HT-29 (cell line): ENCODE measurements at regions not wholly inside any gene's neighbourhood (a gene's known extent, or its start where the extent isn't known, plus 50 kb on each side); places are given as distances from the start of the nearest gene placed in this dataset.
"Not testable (repeated sequence)": the region's sequence is repeated elsewhere in the genome, so short reads cannot be mapped to it uniquely, and the experiment has no call there.

Experiments used
- DNase-seq: peaks from one replicate; pipeline ENCODE4 v3.0.0-alpha.2; 2015; ENCODE audit warnings: low spot score

DNA sequence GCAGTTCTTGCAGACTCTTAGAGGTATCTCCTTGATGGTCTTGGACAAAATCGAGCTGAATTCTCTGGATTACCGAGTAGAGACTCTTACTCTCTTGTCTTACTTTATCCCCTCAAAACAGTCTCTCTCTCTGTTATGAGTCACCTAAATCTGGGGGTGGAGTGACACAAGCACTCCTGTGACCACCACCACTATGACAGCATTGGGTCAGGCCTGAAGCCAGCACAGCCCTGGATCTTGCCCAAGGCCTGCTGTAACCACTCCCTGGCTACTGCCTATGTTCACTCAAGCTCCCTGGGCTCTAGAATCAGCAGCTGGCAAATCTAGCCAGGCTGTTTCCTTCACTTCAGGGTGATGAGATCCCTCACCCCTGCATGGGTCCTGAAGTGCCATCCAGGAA, 662.5 kb downstream of the LUZP2 start:
- DNase-seq = no peak

GRCh38 chr11:25163421-25163820, 666.6 kb downstream of the LUZP2 start:
- DNase-seq = no peak

DNA sequence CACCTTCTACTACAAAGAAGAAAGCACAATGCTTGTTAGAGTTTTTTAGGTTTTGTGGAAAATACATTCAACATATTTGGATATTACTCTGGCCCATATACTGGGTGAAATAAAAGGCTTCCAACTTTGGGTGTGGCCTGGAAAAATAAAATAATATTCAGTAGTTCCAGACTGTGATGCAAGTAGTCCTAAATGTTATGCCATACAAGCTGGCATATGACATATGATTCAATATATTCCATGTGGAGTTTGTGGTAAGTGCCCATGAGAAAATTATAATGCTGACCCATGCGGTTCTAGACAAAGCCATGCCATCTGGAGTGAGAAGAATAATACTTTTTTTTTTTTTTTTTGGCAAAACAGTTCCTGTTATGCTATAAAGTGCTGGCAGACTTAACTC, 683.3 kb downstream of the LUZP2 start:
- DNase-seq = no peak

- DNase-seq = no peak
These were observed 686.6 kb downstream of the LUZP2 start for GRCh38 chr11:25183411-25183810.

DNA sequence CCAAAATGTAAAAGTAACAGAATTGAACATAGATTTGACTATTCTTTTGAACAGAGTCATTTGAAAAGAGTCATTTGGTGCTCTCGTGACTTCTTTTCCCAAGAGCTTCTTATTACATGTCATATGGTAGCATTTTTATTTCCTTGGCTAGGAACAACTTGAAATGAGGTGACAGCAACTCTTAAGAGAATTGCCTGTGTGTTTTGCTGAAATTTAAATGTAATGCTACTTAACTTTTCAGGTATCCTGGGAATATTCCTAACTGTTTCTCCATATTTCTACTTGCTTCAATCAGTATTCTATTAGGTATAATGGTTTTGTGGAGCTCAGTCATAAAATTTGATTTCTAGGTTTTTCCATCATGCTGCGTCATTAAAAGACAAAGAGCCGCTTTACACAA, 700.7 kb downstream of the LUZP2 start:
- DNase-seq = no peak

GRCh38 chr11:25198704-25199103, 701.9 kb downstream of the LUZP2 start:
- DNase-seq = no peak

DNA sequence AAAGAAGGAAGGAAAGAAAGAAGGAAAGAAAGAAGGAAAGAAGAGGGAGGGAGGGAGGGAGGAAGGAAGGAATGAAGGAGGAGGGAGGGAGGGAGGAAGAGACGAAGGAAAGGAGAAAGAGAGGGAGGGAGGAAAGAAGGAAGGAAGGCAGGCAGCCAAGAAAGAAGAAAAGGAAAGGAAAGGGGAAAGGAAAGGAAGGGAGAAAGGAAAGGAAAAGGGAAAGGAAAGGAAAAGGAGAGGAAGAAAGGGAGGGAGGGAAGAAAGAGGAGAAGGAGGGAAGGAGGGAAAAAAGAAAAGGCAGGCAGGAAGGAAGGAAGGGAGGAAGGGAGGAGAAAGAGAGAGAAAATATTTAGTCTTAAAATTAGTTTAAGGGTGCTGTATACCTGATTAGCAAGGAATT, 704.1 kb downstream of the LUZP2 start:
- DNase-seq = no peak

DNA sequence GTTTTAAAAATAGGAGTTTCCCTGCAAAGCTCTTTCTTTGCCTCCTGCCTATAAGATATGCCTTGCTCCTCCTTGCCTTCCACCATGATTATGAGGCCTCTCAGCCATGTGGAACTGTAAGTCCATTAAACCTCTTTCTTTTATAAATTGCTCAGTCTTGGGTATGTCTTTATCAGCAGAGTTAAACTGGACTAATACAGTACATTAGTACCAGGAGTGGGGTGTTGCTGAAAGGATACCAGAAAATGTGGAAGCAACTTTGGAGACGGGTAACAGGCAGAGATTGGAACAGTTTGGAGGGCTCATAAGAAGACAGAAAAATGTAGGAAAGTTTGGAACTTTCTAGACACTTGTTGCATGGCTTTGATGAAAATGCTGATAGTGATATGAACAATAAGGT, 709.9 kb downstream of the LUZP2 start:
- no peak for DNase-seq

- DNase-seq = no peak
These were observed 714.9 kb downstream of the LUZP2 start for GRCh38 chr11:25211635-25212254.

DNA sequence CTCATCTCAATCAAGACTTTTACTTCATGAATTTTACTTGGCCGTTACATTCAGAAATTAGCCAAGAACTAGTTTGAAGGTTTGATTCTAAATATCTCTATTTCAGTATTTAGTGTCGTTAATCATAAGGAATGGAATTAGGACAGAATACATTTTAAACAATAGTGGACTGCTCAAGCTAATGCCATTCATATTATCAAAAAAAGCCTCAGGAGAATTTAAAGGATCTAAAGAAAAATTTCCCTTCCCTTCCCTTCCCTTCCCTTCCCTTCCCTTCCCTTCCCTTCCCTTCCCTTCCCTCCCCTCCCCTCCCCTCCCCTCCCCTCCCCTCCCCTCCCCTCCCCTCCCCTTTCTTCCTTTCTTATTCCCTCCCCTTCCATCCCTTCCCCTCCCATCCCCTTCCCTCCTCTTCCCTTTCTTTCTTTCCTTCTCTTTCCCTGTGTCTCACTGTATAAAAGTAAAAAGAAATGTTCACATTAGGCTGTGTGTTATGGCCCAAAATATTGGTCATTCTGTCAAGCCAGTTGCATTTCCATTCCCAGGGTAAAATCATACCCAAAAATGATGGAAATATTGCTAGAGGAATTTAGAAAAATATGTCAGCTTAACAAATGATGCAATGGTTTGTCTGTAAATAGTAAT, 717.8 kb downstream of the LUZP2 start:
- no peak for DNase-seq

DNA sequence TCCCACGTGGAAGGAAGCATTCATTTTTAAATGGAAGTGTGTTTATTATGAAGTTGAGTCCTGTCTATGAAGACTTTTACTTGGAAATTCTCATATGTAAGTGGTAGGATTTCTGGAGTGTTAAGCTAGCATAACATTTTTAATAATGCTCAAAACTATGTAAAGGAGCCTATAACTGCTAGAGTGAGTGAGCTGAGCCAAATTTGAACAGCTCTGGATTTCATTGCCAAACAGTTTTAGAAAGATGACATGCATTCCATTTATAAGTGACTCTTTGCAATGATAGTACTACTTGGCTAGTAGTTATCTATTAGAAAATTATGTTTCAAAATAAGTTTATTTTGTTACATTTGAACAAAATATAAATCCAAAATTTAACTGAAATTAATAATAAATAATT, 721.2 kb downstream of the LUZP2 start:
- no peak for DNase-seq

GRCh38 chr11:25225078-25225477, 728.2 kb downstream of the LUZP2 start:
- DNase-seq = no peak

GRCh38 chr11:25242928-25243327, 746.1 kb downstream of the LUZP2 start:
- no peak for DNase-seq

DNA sequence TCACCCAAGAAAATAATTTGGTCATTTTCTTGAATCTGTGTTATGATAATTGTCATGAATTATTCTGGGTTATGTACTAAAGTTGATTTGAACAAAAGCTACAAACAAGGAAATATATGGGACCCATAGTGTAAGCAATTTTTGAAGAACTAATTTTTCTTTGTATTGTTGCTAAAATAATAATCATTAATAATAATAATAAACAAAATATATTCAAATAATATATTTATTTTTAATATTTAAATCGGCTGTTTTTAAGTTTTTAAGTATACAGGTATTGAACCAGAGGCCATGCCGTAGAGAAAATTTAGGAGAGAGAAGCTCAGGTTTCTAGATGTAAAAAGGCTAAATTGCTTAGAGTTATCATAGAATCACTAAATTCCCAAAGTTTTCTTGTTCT, 747.3 kb downstream of the LUZP2 start:
- no peak for DNase-seq

- DNase-seq = no peak
These were observed 750.5 kb downstream of the LUZP2 start for GRCh38 chr11:25247336-25247735.

- DNase-seq = no peak
These were observed 756.0 kb downstream of the LUZP2 start for GRCh38 chr11:25252854-25253253.

DNA sequence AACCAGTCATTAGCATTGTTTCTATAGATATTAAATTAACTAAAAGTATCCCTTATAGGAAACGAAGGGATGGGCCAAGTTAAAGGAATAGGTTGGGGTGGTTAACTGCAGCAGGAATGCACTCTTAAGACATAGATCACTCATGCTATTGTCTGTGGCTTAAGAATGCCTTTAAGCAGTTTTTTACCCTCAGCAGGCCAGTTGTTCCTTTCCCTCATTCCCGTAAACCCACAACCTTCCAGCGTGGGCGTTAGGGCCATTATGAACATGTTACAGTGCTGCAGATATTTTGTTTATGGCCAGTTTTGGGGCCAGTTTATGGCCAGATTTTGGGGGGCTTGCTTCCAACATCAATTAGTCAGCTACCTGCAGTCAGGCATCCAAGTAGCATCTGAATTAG, 767.0 kb downstream of the LUZP2 start:
- DNase-seq = not testable (repeated sequence)

GRCh38 chr11:25271301-25271700, 774.4 kb downstream of the LUZP2 start:
- no peak for DNase-seq

GRCh38 chr11:25272214-25272613, 775.4 kb downstream of the LUZP2 start:
- DNase-seq = no peak

- not testable (repeated sequence) for DNase-seq
These were observed 784.0 kb downstream of the LUZP2 start for GRCh38 chr11:25280821-25281220.

GRCh38 chr11:25293166-25293565, 796.3 kb downstream of the LUZP2 start:
- no peak for DNase-seq

DNA sequence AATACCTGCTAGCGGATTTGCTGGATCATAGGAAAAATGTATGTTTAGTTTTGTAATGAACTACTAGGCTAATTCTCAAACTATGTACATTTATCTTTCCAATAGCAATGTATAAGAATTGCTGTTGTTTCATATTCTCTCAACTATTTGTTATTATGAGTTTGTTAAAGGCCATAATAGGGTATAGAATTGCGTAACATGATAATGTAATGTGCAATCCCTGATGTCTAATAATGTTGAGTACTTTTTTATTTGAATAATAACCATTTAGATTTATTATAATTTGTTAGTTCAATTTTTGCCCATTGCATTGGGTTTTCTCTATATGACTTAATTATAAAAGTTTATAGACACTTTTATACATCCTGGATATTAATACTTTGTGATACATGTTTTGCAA, 801.6 kb downstream of the LUZP2 start:
- no peak for DNase-seq

DNA sequence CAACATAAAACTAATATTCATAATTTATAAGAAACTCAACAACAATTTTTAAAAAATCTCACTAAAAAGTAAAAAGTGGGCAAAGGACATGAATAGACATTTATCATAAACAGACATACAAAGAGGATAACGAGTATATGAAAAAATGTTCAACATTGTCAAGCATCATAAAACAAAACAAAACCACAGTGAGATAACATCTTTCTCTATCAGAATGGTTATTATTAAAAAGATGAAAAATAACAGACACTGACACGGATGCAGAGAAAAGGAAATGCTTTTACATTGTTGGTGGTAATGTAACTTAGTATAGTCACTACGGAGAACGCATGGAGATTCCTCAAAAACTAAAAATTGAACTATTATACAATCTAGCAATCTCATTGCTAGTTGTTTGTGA, 813.0 kb downstream of the LUZP2 start:
- no peak for DNase-seq

GRCh38 chr11:25317216-25317615, 820.4 kb downstream of the LUZP2 start:
- DNase-seq = no peak
